Putamen (tissue), 1 donor: ENCODE measurements at regions not wholly inside any gene's neighbourhood (a gene's known extent, or its start where the extent isn't known, plus 50 kb on each side); places are given as distances from the start of the nearest gene placed in this dataset.
"Not testable (repeated sequence)": the region's sequence is repeated elsewhere in the genome, so short reads cannot be mapped to it uniquely, and the experiment has no call there.

ENCODE experiments used
- DNase-seq: peaks from one replicate; pipeline ENCODE4 v3.0.0-alpha.2; 2016; ENCODE audit warnings: low spot score

- no peak for DNase-seq
These were observed 200.8 kb downstream of the CNTN3 start for GRCh38 chr3:74413547-74414241.

- no peak for DNase-seq
These were observed 204.1 kb downstream of the CNTN3 start for GRCh38 chr3:74410276-74410941.

- DNase-seq: no peak
These were observed 205.4 kb downstream of the CNTN3 start for GRCh38 chr3:74409066-74409465.

- DNase-seq: no peak
These were observed 211.2 kb downstream of the CNTN3 start for GRCh38 chr3:74403307-74403706.

- DNase-seq: no peak
These were observed 211.6 kb downstream of the CNTN3 start for GRCh38 chr3:74402821-74403220.

- DNase-seq: no peak
These were observed 221.0 kb downstream of the CNTN3 start for GRCh38 chr3:74393426-74393825.

GRCh38 chr3:74390121-74390877 lies 224.2 kb downstream of the CNTN3 start:
- DNase-seq: no peak

- DNase-seq: no peak
These were observed 227.2 kb downstream of the CNTN3 start for GRCh38 chr3:74387111-74387735.

GRCh38 chr3:74384159-74384558 lies 230.3 kb downstream of the CNTN3 start:
- DNase-seq: no peak

GRCh38 chr3:74377669-74378068 lies 236.8 kb downstream of the CNTN3 start:
- no peak for DNase-seq

GRCh38 chr3:74376323-74376722 lies 238.1 kb downstream of the CNTN3 start:
- not testable (repeated sequence) for DNase-seq

- DNase-seq: no peak
These were observed 238.8 kb downstream of the CNTN3 start for GRCh38 chr3:74375653-74376052.

GRCh38 chr3:74372743-74373142 lies 241.7 kb downstream of the CNTN3 start:
- DNase-seq: no peak

GRCh38 chr3:74370342-74370741 lies 244.1 kb downstream of the CNTN3 start:
- DNase-seq: no peak

GRCh38 chr3:74366331-74366730 lies 248.1 kb downstream of the CNTN3 start:
- no peak for DNase-seq

GRCh38 chr3:74363346-74363745 lies 251.1 kb downstream of the CNTN3 start:
- DNase-seq: no peak

- DNase-seq: no peak
These were observed 254.1 kb downstream of the CNTN3 start for GRCh38 chr3:74360406-74360805.

GRCh38 chr3:74357881-74358280 lies 256.6 kb downstream of the CNTN3 start:
- no peak for DNase-seq

- DNase-seq: no peak
These were observed 261.4 kb downstream of the CNTN3 start for GRCh38 chr3:74353039-74353438.

- DNase-seq: no peak
These were observed 262.3 kb downstream of the CNTN3 start for GRCh38 chr3:74352166-74352565.

- DNase-seq: peak; percentile 78
These were observed 263.2 kb downstream of the CNTN3 start for GRCh38 chr3:74351213-74351612.

- no peak for DNase-seq
These were observed 265.4 kb downstream of the CNTN3 start for GRCh38 chr3:74349015-74349414.
